ENCODE measurements at regions not wholly inside any gene's neighbourhood (a gene's known extent, or its start where the extent isn't known, plus 50 kb on each side); places are given as distances from the start of the nearest gene placed in this dataset.
"Not testable (repeated sequence)": the region's sequence is repeated elsewhere in the genome, so short reads cannot be mapped to it uniquely, and the experiment has no call there.

DNA sequence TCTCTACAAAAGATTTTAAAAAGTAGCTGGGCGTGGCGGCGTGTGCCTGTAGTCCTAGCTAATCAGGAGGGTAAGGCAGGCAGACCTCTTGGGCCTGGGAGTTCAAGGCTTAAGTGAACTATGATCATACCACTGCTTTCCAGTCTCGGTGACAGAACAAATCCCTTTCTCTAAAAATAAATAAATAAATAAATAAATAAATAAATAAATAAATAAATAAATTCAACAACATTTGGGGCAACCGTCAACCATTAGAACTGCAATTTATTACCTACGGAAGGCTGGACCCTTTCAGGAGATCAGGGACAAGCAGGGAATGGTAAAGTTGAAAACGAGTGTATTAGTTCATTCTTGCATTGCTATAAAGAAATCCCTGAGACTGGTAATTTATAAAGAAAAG, 136.2 kb upstream of the USP9X start:
- no peak for DNase-seq (ENCODE audit: low read depth in 2 of 2)

GRCh38 chrX:40950546-40950945, 134.7 kb upstream of the USP9X start:
- DNase-seq (ENCODE audit: low read depth in 2 of 2) = no peak

DNA sequence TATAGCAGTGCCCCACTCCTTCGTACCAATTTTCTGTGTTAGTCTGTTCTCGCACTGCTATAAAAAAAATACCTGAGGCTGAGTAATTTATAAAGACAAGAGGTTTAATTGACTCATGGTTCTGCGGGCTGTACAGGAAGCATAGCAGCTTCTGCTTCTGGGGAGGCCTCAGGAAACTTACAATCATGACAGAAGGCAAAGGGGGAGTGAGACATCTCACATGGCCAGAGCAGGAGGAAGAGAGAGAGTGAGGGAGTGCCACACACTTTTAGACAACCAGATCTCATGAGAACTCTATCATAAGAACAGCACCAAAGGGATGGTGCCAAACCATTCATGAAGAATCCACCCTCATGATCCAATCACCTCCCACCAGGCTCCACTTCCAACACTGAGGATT, 133.8 kb upstream of the USP9X start:
- DNase-seq (ENCODE audit: low read depth in 2 of 2) = not testable (repeated sequence)

- no peak for DNase-seq (ENCODE audit: low read depth in 2 of 2)
These were observed 132.4 kb upstream of the USP9X start for GRCh38 chrX:40952855-40953254.

- no peak for DNase-seq (ENCODE audit: low read depth in 2 of 2)
These were observed 131.9 kb upstream of the USP9X start for GRCh38 chrX:40953369-40953768.

- DNase-seq (ENCODE audit: low read depth in 2 of 2) = no peak
These were observed 125.2 kb upstream of the USP9X start for GRCh38 chrX:40960041-40960440.

DNA sequence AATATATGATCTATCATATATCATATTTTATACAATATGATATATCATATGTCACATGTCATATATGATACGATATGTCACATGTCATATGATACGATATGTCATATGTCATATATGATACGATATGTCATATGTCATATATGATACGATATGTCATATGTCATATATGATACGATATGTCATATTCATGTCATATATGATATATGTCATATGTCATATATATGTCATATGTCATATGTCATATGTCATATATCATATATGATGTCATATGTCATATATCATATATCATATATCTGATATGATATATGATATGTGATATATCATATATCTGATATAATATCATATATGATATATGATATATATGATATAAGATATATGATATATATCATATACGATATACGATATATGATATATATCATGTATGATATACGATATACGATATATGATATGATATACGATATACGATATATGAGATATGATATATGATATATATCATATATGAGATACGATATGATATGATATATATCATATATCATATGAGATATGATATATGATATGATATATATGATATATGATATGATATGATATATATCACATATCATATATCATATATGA, 122.3 kb upstream of the USP9X start:
- DNase-seq (ENCODE audit: low read depth in 2 of 2) = no peak

- no peak for DNase-seq (ENCODE audit: low read depth in 2 of 2)
These were observed 121.2 kb upstream of the USP9X start for GRCh38 chrX:40964008-40964407.

DNA sequence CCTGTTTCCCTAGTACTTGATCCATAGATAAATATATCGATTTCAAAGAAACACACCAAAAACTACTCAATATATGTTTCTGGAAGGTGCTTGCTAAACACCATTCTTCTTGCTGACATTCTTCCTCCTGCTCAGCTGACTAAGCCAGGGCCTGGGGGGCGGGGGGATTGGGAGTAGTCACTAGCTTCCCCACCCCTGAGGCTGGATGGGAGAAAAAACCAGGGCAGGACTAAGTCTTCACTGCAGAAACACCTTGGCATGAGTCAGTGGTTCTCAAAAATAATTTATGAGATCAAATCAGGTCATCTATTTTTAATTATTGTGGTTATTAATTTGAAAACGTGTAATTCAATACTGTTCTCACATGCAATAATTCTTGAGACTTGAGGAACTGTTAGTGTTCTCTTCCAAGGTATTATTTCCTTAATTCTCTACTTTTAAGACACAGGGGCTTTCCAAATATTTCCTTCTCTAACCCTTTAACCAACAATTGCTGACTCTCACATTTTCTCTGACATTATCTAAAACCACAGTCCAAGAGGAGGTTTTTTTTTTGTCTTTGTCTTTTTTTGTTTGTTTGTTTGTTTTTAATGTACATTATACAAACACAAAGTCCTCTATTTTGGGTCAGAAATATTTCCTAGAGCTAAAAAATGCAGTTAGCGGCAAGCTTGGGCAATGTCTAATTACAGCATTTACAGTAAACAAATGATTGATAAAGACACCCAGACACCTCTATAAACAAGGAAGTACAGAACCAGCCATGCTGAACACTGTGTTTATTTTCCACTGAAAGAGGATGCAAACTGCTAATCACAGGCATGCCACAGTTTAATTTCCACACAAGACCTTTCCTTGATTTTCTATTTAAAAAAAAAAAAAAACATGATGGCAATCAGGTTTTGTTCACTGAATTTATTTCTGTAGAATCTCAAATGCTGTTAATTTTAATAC, 120.3 kb upstream of the USP9X start:
- DNase-seq (ENCODE audit: low read depth in 2 of 2) = no peak

DNA sequence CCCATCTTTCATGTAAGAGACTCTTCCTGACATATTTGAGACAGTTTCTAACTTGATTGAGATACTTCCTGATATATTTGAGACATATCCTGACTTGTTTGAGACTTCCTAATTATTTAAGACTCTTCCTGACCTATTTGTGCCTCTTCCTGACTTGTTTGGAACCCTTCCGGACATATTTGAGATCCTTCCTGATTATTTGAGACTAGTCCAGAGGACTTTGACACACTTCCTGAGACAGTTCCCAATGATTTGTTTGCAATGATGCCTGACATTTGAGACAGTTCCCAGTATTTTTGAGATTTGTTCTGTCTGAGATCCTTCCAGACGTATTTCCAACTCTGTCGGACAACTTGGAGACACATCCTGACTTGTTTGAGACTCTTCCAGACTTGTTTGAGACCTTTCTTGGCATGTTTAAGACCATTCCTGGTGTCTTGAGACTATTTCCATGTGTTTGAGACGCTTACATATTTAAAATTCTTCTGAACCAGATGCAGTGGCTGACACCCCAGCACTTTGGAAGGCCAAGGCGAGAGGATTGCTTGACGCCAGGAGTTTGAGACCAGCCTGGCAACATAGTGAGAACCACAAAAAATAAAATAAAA, 118.9 kb upstream of the USP9X start:
- DNase-seq (ENCODE audit: low read depth in 2 of 2) = no peak

DNA sequence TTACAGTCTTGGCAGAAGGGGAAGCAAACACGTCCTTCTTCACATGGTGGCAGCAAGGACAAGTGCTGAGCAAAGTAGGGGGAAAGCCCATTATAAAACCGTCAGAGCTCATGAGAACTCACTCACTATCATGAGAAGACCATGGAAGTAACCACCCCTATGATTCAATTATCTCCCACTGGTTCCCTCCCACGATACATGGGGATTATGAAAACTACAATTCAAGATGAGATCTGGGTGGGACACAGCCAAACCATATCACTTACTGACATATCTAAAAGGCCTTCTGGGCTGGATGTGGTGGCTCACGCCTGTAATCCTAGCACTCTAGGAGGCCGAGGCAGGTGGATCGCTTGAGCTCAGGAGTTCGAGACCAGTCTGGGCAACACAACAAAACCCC, 117.1 kb upstream of the USP9X start:
- no peak for DNase-seq (ENCODE audit: low read depth in 2 of 2)

DNA sequence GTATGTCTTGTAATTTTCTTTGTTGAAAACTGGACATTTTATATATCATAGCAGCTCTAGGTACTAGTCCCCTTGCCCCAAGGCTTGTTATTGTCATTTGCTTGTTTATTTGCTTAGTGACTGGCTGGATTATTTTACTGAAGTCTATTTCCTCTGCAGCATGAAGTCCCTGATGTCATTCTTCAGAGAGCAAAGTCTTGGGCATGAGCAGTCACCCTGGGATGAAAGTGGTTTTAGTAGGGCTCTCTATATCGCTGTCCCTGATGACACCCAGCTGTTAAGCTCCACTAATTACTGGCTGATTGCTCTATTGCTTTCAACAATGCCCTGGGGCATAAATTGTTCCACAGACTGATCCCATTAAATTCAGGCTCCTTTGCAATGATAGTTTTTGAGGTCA, 113.5 kb upstream of the USP9X start:
- DNase-seq (ENCODE audit: low read depth in 2 of 2) = no peak

DNA sequence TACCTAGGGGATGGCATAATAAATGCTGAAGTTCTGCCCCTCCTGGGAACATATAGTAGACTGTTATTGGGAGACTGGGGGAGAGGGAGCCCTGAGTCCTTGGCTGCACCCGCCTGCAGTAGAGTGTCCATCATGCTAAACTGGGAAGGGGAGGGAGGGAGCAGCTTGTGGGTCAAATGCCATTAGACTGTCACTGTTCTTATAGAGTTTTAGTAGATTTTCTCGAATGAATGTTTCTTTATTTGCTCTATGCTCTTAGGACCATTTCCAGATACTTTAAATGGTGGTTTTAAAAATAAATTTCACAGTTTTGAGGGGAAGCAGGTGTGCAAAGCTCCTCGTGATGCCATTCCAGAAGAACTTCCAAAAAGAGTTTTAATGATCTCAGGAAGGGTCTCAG, 111.6 kb upstream of the USP9X start:
- no peak for DNase-seq (ENCODE audit: low read depth in 2 of 2)

GRCh38 chrX:40975951-40976350, 109.3 kb upstream of the USP9X start:
- DNase-seq (ENCODE audit: low read depth in 2 of 2) = no peak

- no peak for DNase-seq (ENCODE audit: low read depth in 2 of 2)
These were observed 108.3 kb upstream of the USP9X start for GRCh38 chrX:40976981-40977380.

DNA sequence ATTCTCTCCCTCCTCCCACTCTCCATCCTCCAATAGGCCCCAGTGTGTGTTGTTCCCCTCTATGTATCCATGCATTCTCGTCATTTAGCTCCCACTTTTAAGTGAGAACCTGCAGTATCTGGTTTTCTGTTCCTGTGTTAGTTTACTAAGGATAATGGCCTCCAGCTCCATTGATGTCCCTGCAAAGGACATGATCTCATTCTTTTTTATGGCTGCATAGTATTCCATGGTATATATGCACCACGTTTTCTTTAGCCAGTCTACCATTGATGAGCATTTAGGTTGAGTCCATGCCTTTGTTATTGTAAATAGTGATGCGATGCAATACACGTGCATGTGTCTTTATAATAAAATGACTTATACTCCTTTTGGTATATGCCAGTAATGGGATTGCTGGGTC, 100.3 kb upstream of the USP9X start:
- DNase-seq (ENCODE audit: low read depth in 2 of 2) = no peak

DNA sequence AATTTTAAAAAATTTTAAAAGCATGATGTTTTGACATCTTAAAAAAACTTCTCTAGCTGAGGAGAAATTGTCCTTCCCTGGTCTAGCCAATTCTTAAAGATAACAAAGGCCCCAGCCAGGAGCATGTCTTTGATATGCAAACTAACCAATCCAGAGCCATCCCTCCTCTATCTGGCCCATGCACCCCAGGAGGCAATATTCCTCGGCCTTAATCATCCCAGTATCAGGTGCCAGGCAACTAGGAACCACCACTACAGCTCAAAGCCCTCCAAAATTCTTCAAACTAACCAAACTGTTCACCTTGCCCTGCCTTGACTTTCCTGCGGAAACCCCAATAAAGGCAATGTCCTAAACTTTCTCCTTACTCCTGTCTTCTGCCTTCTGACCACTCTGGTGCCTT, 97.8 kb upstream of the USP9X start:
- no peak for DNase-seq (ENCODE audit: low read depth in 2 of 2)

- DNase-seq (ENCODE audit: low read depth in 2 of 2) = no peak
These were observed 97.1 kb upstream of the USP9X start for GRCh38 chrX:40988100-40988499.

- not testable (repeated sequence) for DNase-seq (ENCODE audit: low read depth in 2 of 2)
These were observed 91.8 kb upstream of the USP9X start for GRCh38 chrX:40993395-40993794.

DNA sequence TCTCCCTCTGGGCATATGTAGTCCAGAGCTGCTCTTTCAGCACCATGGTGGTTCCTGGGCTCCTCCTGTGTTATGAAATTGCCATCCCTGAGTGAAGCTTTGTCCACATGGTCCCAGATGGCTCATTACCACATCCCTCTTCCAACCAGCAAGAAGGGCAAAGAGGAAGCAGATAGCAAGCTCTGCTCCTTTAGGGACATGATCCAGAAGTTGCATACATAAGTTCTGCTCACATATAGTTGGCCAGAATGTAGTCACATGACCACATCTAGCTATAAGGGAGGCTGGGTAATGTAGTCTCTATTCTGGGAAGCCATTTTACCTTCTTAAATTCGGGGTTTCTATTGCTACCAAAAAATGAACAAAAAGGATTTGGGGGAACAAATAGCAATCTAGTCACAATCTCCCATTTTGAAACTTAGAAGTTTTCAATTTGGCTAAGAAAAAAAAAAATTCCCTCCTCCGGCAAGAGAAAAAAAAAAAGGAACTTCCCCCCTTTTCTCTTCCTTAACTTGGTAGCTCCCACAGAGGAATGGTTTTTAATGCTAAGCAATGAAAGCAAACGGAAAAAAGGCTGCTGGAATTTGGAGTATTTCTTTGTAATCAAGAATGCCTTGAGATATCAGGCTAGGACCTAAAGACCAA, 88.2 kb upstream of the USP9X start:
- no peak for DNase-seq (ENCODE audit: low read depth in 2 of 2)

GRCh38 chrX:40998123-40998522, 87.1 kb upstream of the USP9X start:
- DNase-seq (ENCODE audit: low read depth in 2 of 2) = no peak

DNA sequence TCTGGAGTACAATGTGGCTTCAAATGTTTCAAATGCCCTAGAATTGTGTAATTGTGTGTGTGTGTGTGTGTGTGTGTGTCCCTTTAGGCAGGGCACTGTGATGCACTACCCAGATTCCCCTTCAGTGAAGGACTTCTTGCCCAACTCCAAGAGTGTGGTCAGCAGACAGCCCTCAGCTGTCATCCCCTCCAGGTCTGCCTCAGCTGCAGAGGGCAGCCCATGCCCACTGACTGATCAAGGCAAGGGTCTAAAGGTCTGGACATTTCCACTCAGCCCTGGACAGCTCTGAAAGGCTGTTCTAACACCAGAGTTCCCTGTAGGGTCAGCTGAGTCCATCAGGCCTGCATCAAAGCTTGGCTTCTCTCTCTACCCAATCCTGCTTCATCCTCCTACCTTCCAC, 83.9 kb upstream of the USP9X start:
- DNase-seq (ENCODE audit: low read depth in 2 of 2) = no peak

Data from stimulated activated CD4-positive, alpha-beta T cell treated with anti-CD3 and anti-CD28 coated beads, Interleukin-15, amount 100 ng/mL, for 48 hours (primary cell).